ENCODE measurements at regions not wholly inside any gene's neighbourhood (a gene's known extent, or its start where the extent isn't known, plus 50 kb on each side); places are given as distances from the start of the nearest gene placed in this dataset.

GRCh38 chr4:147349193-147349592 lies 131.7 kb upstream of the EDNRA start:
- Histone ChIP-seq H3K4me1 (replicated peaks in 1 of 4; ENCODE audit: control insufficient read depth in 3 of 4, insufficient read depth in 4 of 4, low read length in 3 of 4) (no peaks in the 10 kb centered on the region), H4K5ac (ENCODE audit: insufficient read length, low read depth, low read length) (no peak overlapping the region), H2BK20ac (ENCODE audit: low read length) (no peak overlapping the region), H3K4ac (replicated peaks; ENCODE audit: insufficient read length, low read depth, low read length) (no peak overlapping the region), H2AFZ (ENCODE audit: low read length) (no peak overlapping the region), H3K23ac (ENCODE audit: insufficient read length) (no peak overlapping the region), H3K27ac (ENCODE audit: low read depth, low read length) (no peak overlapping the region), H2BK120ac (replicated peaks; ENCODE audit: low read depth, low read length) (no peak overlapping the region), H3K14ac (ENCODE audit: insufficient read length) (no peak overlapping the region), H2BK15ac (ENCODE audit: low read length) (no peak overlapping the region), H3K79me1 (ENCODE audit: low read depth, low read length) (no peaks in the 10 kb centered on the region), H3K27me3 (replicated peaks in 1 of 4; ENCODE audit: control insufficient read depth in 3 of 4, extremely low read depth in 1 of 4, insufficient read depth in 3 of 4, low read length in 3 of 4) (no peaks in the 10 kb centered on the region), H2AK5ac (ENCODE audit: low read depth, low read length) (no peak overlapping the region), H3K18ac (ENCODE audit: extremely low read depth, low read length) (no peak overlapping the region), H3K9me3 (ENCODE audit: insufficient read depth in 2 of 2, low read depth in 1 of 2, low read length in 1 of 2) (no peaks in the 10 kb centered on the region), H3K9ac (replicated peaks in 1 of 4; ENCODE audit: extremely low read depth in 1 of 4, low read depth in 3 of 4, low read length in 3 of 4) (no peak overlapping the region), H3K4me2 (ENCODE audit: insufficient read depth in 1 of 2, low read depth in 2 of 2, low read length in 2 of 2) (no peak overlapping the region), H4K91ac (replicated peaks; ENCODE audit: insufficient read length, low read length) (no peak overlapping the region), H2BK5ac (ENCODE audit: low read depth, low read length) (no peak overlapping the region), H4K8ac (ENCODE audit: extremely low read depth, insufficient read depth, low read length) (no peak overlapping the region), H4K20me1 (replicated peaks in 1 of 2; ENCODE audit: control insufficient read depth in 1 of 2, insufficient read depth in 2 of 2, low read length in 2 of 2) (no peaks in the 10 kb centered on the region), H3K36me3 (ENCODE audit: control insufficient read depth in 2 of 4, insufficient read depth in 4 of 4, low read length in 3 of 4) (no peaks in the 10 kb centered on the region), H3K23me2 (ENCODE audit: low read depth, low read length) (no peaks in the 10 kb centered on the region), H3K79me2 (ENCODE audit: control insufficient read depth in 1 of 2, insufficient read depth in 2 of 2, low read length in 2 of 2) (no peaks in the 10 kb centered on the region), H3K56ac (replicated peaks; ENCODE audit: insufficient read length, low read depth, low read length) (no peak overlapping the region), H3K4me3 (ENCODE audit: extremely low read depth in 1 of 4, insufficient read depth in 2 of 4, low read depth in 3 of 4, low read length in 4 of 4) (no peak overlapping the region), H2BK12ac (ENCODE audit: low read depth, low read length) (no peak overlapping the region)
- CTCF ChIA-PET (ENCODE audit: partially characterized antibody), result interaction anchor here (0.8 kb wide), 1 partner anchor 184 kb away, joined by 4 read pairs; no protein-coding TSS in a partner anchor
- POLR2A ChIA-PET (ENCODE audit: partially characterized antibody), result no interaction called here
- DNase-seq (ENCODE audit: low read depth in 1 of 2, low spot score in 2 of 2), result no peak
- no peak for FAIRE-seq
- WGBS, 2 experiments (ENCODE audit: extremely low coverage in 1 of 2, insufficient coverage in 1 of 2, insufficient read length in 1 of 2, insufficient replicate concordance in 2 of 2, low coverage in 1 of 2, low lambda C conversion rate in 2 of 2, missing lambda C conversion rate in 1 of 2), result 87% methylated on average over 3 of the region's 3 CpGs; no CpG with 5 or more reads in 1 of the 2 experiments
- TF ChIP-seq SIX5 (IDR thresholded peaks at IDR 0.05; ENCODE audit: low read depth, low read length) (no peak), CTBP2 (IDR thresholded peaks at IDR 0.05; ENCODE audit: borderline replicate concordance, insufficient read depth, insufficient read length, low read length) (no peak), JUN (IDR thresholded peaks at IDR 0.05; ENCODE audit: low read depth, low read length) (no peak), CBX5 (IDR thresholded peaks at IDR 0.05; ENCODE audit: low read depth, low read length) (no peak), CEBPB (IDR thresholded peaks at IDR 0.05; ENCODE audit: low read depth, low read length) (no peak), NRF1 (IDR thresholded peaks at IDR 0.05; ENCODE audit: low read depth, low read length) (no peak), TAF7 (optimal IDR thresholded peaks at IDR 0.05; ENCODE audit: borderline replicate concordance, low read depth, low read length) (no peak), EP300 (IDR thresholded peaks at IDR 0.05; ENCODE audit: borderline replicate concordance in 1 of 2, low read depth in 2 of 2, low read length in 2 of 2) (no peak), NANOG (IDR thresholded peaks at IDR 0.05; ENCODE audit: insufficient read depth, low read depth, low read length, poor library complexity, severe bottlenecking) (no peak), KDM5A (IDR thresholded peaks at IDR 0.05; ENCODE audit: low read length) (no peak), ZNF274 (IDR thresholded peaks at IDR 0.05; ENCODE audit: borderline replicate concordance, extremely low read depth, low read length) (no peak)
- TF ChIP-seq, protein P1, sequence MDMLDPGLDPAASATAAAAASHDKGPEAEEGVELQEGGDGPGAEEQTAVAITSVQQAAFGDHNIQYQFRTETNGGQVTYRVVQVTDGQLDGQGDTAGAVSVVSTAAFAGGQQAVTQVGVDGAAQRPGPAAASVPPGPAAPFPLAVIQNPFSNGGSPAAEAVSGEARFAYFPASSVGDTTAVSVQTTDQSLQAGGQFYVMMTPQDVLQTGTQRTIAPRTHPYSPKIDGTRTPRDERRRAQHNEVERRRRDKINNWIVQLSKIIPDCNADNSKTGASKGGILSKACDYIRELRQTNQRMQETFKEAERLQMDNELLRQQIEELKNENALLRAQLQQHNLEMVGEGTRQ (IDR thresholded peaks at IDR 0.05; ENCODE audit: low read length), result no peak
